HS-5 (cell line): ENCODE measurements at regions not wholly inside any gene's neighbourhood (a gene's known extent, or its start where the extent isn't known, plus 50 kb on each side); places are given as distances from the start of the nearest gene placed in this dataset.

Experiments
- DNase-seq: peaks from one replicate; pipeline ENCODE4 v3.0.0-alpha.2; 2012; ENCODE audit warnings: low read depth

DNA sequence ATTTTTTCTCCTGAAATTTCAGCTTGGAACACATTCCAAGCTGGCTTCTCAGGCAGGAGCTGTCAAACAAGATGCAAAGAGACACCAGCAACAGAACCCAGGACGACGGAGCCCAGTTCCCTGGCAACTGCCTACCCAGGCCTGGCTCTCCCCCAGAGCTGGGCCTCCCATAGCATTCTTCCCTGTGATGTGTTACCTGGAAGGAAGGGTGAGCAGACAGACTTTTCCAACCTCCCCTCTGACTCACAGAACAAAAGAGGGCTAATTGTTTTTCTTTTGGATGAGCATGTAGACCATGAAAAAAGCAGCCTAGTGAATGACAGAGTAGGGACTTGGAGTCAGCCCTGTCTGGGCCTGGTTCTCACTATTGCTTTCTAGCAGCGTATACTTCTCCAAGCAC is 55.3 kb upstream of the BMAL1 start:
- no peak for DNase-seq

DNA sequence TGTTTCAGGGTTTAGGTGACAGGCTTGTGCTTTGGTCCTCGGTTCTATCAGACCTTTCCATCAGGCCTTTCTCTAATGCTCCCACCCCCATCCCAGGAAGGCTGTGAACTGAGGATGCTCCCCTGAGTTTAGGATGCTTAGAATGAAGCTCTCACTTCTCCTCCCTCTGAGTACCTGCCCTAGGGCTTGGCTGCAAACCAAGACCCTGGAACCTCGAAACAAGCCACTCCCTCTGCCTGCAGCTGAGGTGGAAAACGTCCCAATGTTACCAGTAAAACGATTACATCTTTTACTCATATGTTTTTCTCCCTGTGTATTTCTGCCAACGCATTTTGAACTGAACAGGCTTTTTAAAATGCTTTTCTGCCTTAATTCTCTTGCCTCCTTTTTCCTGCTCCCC is 54.5 kb upstream of the BMAL1 start:
- no peak for DNase-seq

DNA sequence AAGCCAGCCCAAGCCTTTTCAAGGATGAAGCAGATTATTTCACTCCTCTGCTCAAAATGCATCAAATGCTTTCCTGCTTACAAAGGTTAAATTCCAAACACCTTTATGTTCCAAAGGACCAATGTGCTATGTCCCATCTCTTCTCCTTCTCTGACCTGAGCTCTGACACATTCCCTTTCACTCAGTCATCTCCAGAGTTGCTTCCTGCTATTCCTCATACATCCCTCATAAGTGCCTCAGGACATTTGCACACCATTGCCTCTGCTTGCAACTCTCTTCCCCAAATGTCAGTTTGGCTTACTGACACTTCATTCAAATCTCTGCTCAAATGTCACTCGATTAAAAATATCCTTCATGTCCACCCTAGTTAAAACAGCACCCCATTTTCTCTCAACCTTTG is 53.3 kb upstream of the BMAL1 start:
- DNase-seq: no peak

DNA sequence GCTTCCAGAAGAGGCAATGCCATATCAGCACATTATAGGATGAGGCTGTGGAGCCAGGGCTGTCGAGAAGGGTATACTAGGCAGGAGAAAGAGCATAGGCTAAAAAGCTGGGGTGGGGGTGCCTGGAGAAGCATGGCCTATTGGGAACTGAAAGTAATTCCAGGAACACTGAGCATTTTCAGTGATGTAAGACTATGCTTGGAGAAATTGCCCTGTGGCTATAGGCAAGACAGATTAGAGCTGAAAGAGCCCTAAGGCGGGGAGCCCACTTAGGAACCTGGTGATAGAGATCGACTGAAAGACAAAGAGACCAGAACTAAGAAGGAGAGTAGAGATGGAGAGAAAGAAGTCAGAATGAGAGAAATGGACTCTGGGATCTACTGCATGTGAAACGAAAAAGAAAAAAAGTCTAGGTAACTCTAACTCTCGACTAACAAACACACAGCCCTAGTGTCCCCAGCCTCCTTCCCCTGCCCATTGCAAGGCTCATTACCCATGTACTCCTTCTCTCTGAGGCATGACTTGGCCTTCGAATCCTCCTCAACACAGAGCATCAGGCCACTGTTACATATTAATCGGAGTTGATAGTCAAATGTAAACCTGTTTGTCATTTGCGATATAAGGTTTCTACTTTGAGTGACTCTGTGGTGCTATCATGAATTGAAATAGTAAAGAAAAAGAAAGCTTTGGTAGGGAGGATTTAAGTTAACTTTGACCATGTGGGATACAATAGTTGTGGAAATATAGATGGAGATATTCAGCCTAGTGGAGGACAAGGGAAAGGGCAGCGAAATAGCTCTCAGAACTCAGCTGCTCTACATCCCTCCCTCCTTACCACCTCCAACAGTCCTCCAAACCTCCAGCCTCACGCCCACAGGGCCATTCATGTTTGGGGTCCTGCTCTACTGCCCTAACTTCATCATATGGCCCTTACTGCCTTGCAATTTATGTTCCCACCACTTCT is 52.3 kb upstream of the BMAL1 start:
- no peak for DNase-seq

DNA sequence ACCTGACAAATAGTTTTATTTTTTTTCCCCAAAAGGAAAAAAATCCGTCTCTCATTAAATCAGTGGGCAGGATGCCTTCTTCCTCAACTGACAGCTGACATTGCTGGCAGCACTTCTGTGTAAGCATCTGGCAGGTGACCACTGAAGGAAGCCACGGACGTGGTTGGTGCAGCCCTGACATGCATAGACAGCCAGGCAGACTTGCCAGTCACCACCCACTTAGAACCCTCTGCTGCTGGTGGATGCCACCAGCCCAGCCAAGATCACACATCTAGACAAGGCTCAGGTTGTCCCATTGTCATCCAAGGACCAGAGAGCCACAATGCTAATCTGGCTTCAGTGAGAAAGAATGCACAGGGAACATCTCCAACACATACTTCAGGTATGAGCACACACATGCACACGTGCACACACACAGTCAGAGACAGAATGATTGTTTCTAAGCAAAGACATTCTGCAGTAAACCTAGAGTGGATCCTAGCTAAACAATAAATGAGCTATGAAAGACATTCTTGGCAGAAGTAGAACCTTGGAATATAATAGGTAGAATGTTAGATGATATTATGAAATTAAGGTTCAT is 49.8 kb upstream of the BMAL1 start:
- no peak for DNase-seq
